ENCODE measurements at regions not wholly inside any gene's neighbourhood (a gene's known extent, or its start where the extent isn't known, plus 50 kb on each side); places are given as distances from the start of the nearest gene placed in this dataset.

GRCh38 chr22:26821854-26822253, 164.5 kb downstream of the MIAT start:
- intact Hi-C loops (cut with micrococcal nuclease), result no loop called here
- H3K4me1 ChIP-seq, result no peaks in the 10 kb centered on the region
- H3K9me3 ChIP-seq (replicated peaks), result peaks cover 21% of the 10 kb centered on the region
- no peak overlapping the region for H3K4me3 ChIP-seq
- peaks cover 17% of the 10 kb centered on the region for H3K36me3 ChIP-seq
- TF ChIP-seq, protein P1, sequence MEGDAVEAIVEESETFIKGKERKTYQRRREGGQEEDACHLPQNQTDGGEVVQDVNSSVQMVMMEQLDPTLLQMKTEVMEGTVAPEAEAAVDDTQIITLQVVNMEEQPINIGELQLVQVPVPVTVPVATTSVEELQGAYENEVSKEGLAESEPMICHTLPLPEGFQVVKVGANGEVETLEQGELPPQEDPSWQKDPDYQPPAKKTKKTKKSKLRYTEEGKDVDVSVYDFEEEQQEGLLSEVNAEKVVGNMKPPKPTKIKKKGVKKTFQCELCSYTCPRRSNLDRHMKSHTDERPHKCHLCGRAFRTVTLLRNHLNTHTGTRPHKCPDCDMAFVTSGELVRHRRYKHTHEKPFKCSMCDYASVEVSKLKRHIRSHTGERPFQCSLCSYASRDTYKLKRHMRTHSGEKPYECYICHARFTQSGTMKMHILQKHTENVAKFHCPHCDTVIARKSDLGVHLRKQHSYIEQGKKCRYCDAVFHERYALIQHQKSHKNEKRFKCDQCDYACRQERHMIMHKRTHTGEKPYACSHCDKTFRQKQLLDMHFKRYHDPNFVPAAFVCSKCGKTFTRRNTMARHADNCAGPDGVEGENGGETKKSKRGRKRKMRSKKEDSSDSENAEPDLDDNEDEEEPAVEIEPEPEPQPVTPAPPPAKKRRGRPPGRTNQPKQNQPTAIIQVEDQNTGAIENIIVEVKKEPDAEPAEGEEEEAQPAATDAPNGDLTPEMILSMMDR (IDR thresholded peaks at IDR 0.05; ENCODE audit: borderline replicate concordance), result no peak
- DNase-seq, result no peak
- H3K27me3 ChIP-seq (ENCODE audit: low read depth), result no peaks in the 10 kb centered on the region
- H3K27ac ChIP-seq (replicated peaks), result no peak overlapping the region

DNA sequence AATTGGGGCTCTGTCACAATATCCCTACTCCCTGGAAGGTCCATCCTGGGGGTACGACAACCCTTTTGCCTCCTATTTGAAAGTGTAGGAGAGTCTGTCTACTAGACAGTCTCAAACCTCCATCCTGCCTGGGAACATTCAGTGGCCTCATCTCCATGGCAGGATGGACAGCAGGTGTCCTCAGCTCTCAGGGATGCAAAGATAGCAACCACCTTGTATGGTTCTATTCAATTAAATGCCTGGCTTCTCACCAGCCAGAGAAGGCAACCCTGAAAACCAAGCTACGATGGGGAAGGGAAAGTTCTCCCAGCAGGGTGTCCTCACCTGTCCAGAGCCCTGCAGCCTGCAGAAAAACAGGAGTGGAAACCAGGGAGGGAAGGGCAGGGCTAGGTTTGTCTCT, 164.9 kb downstream of the MIAT start:
- DNase-seq, result no peak

GRCh38 chr22:26823966-26824365, 166.6 kb downstream of the MIAT start:
- Histone ChIP-seq H3K9me3 (replicated peaks) (no peaks in the 10 kb centered on the region), H3K4me1 (no peaks in the 10 kb centered on the region), H3K27me3 (ENCODE audit: low read depth) (no peaks in the 10 kb centered on the region), H3K36me3 (peaks cover 2% of the 10 kb centered on the region), H3K4me3 (no peak overlapping the region), H3K27ac (replicated peaks) (no peak overlapping the region)
- DNase-seq, result no peak
- intact Hi-C loops (cut with micrococcal nuclease), result no loop called here
- TF ChIP-seq, protein P1 (IDR thresholded peaks at IDR 0.05; ENCODE audit: borderline replicate concordance), result no peak

More for the DNA sequence above, 164.9 kb downstream of the MIAT start:
- H3K36me3 ChIP-seq, result peaks cover 17% of the 10 kb centered on the region
- no peak overlapping the region for H3K4me3 ChIP-seq
- no peak overlapping the region for H3K27ac ChIP-seq (replicated peaks)
- H3K9me3 ChIP-seq (replicated peaks), result peaks cover 16% of the 10 kb centered on the region
- H3K27me3 ChIP-seq (ENCODE audit: low read depth), result no peaks in the 10 kb centered on the region
- TF ChIP-seq, protein P1 (IDR thresholded peaks at IDR 0.05; ENCODE audit: borderline replicate concordance), result no peak
- no peaks in the 10 kb centered on the region for H3K4me1 ChIP-seq
- intact Hi-C loops (cut with micrococcal nuclease), result no loop called here

- Histone ChIP-seq H3K9me3 (replicated peaks) (no peaks in the 10 kb centered on the region), H3K27ac (replicated peaks) (no peak overlapping the region), H3K4me3 (no peak overlapping the region), H3K36me3 (no peaks in the 10 kb centered on the region), H3K27me3 (ENCODE audit: low read depth) (no peaks in the 10 kb centered on the region), H3K4me1 (no peaks in the 10 kb centered on the region)
- intact Hi-C loops (cut with micrococcal nuclease), result no loop called here
- no peak for DNase-seq
- TF ChIP-seq, protein P1 (IDR thresholded peaks at IDR 0.05; ENCODE audit: borderline replicate concordance), result no peak
Measured at GRCh38 chr22:26825960-26826935, 168.9 kb downstream of the MIAT start.

DNA sequence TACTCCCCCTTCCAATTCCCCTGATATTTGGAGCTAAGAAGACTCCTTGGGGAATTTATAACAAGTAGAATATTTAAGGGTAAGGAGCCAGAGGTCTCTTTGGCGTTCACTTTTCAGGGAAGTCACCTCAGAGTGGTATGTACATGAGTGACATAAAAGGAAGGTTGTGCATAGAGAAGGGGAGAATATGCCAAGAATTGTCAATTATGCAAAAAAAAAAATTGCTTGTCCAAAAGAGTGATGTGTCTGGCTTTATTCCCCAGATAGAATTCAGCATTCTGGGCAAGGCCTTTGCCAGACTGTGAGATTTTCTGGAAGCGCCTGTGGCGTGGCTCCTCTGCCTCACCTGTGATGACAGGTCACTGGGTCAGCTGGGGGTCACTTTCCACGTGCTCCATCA, 170.2 kb downstream of the MIAT start:
- no peak for DNase-seq
- no peak overlapping the region for H3K27ac ChIP-seq (replicated peaks)
- no peaks in the 10 kb centered on the region for H3K27me3 ChIP-seq (ENCODE audit: low read depth)
- H3K4me3 ChIP-seq, result no peak overlapping the region
- no peaks in the 10 kb centered on the region for H3K4me1 ChIP-seq
- intact Hi-C loops (cut with micrococcal nuclease), result no loop called here
- TF ChIP-seq, protein P1 (IDR thresholded peaks at IDR 0.05; ENCODE audit: borderline replicate concordance), result no peak
- H3K9me3 ChIP-seq (replicated peaks), result no peaks in the 10 kb centered on the region
- no peaks in the 10 kb centered on the region for H3K36me3 ChIP-seq

All from left ventricle myocardium inferior (tissue), 1 donor.